ENCODE measurements at regions not wholly inside any gene's neighbourhood (a gene's known extent, or its start where the extent isn't known, plus 50 kb on each side); places are given as distances from the start of the nearest gene placed in this dataset.
"Not testable (repeated sequence)": the region's sequence is repeated elsewhere in the genome, so short reads cannot be mapped to it uniquely, and the experiment has no call there.

- DNase-seq: no peak
These were observed 717.1 kb downstream of the SEMA5A start for GRCh38 chr5:8828596-8829322.

- DNase-seq: no peak
These were observed 716.4 kb downstream of the SEMA5A start for GRCh38 chr5:8829323-8830029.

DNA sequence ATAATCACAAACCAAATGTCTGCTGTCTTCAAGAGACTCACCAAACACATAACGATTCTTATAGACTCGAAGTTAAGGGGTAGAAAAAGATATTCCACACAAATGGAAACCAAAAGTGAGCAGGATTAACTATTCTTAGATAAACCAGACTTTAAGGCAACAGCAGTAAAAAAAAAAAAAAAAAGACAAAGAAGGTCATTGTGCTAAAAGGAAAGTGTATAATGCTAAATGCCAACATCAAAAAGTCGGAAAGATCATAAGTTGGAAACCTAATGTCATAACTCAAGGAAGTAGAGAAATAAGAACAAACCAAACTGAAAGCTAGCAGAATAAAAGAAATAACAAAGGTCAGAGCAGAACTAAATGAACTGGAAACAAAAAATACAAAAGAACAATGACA, 714.6 kb downstream of the SEMA5A start:
- no peak for DNase-seq

- no peak for DNase-seq
These were observed 714.0 kb downstream of the SEMA5A start for GRCh38 chr5:8831854-8832253.

DNA sequence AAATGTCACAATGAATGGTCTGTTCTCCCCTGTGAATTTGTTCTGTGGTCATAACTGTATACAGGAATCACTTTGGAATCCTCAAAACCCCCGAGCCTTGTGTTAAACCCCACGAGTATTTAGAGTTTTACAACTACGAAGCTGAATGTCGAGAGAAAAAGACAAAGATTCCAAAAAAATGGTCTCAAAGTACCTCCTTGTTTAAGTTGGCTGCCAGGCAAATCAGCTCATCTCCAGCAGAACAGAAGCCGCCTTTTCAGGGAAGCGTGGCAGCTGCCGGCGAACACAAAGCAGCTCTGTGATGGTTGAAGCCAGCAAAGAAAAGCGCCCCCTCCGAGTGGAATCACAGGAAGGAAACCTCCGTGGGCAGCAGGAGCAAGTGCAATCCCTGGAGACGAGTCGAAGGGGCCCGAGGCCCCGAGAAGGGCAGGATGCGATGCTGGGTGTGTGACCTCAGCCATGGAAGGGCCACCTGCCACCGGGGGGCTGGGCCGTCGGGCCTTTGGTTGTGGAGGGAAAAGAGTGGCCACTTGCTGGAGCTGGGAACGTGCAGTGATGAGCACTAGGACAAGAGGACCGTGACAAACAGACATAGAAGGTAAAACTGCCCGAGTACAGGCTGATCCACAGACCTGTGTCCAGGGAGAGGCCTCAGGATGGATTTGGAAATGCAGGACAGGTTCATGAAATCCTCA, 706.4 kb downstream of the SEMA5A start:
- peak; percentile 55 to 85 for DNase-seq

DNA sequence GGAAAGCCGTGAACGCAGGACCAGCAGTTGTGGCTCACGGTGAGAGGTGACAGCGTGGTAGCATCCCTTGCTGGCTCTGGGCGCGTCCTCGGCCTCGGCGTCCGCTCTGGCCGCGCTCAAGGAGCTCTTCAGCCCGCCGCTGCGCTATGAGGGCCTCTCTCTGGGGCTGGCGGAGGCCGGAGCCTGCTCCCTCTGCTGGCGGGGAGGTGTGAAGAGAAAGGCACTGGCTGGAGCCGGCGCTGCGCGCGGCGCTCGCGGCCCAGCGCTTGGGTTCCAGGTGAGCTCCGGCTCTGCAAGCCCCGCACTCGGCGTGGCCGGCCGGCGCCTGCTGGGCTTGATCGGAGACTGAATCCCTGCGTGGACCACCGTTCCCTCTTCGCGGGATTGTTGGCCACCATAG, 705.6 kb downstream of the SEMA5A start:
- DNase-seq: no peak

GRCh38 chr5:8840746-8841145, 705.1 kb downstream of the SEMA5A start:
- DNase-seq: not testable (repeated sequence)

DNA sequence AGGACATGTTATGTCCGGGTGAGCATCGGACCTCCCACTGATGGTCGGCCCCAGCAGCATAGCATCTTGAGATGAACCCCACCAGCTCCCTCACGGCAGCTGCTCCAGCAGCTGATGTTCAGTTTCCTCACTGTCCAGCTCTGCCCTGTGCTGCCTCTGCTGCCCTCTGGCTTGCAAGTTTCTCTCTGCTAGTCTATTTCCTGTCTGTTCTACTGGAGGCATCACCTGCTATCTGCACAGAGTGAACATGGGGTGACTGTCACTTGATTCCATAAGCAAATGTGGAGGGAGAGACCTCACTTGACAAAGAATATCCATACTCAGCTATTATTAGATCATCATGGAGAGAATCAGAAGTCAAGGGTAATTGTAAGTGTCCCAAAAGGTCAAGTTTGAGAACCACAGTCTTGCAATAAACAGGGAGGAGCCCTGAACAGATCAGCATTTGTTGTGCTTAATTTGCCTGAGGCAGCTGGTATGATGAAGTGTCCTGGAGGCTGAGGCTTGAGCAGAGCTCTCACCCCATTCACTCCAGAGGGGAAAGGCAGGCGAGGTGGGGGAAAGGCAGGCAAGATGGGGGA, 702.8 kb downstream of the SEMA5A start:
- DNase-seq: peak; percentile 44 to 67

DNA sequence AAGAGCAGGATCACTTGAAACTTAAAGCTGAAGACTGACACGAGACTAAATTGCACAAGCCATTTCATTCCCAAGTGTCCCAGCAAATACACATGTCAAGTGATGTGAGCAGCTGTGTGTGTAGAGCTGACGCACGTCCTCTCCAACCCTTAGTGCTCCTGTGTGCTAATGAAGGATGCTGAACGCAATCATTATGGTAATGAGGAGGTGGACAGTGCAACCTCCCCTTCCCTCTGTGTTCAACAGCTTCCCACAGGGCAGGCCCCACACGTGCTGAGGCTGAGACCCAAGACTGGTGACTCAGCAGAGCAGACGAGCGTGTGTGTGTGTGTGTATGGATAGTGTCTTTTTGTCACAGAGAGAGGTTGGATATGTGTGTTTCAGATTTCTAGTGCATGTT, 702.1 kb downstream of the SEMA5A start:
- DNase-seq: no peak

- DNase-seq: no peak
These were observed 701.7 kb downstream of the SEMA5A start for GRCh38 chr5:8844206-8844605.

- DNase-seq: no peak
These were observed 701.0 kb downstream of the SEMA5A start for GRCh38 chr5:8844847-8845246.

DNA sequence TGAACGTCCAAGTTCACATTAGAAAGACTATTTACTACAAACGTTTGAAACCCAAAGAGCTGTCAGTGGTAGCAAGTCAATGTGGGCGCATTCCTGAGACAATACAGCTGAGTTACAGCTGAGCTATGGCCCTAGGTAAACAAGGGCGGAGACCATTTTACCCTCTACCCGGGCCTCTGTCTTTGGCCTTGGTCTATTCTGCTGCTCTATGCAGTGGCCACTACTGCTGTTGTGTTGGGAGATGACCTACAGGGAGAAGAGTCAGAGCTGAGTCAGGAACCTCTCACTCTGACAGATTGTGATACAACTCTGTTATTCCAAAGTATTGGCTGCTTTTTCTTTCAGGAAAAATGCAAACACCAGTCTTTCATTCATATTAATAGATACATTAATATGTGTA, 700.6 kb downstream of the SEMA5A start:
- no peak for DNase-seq

DNA sequence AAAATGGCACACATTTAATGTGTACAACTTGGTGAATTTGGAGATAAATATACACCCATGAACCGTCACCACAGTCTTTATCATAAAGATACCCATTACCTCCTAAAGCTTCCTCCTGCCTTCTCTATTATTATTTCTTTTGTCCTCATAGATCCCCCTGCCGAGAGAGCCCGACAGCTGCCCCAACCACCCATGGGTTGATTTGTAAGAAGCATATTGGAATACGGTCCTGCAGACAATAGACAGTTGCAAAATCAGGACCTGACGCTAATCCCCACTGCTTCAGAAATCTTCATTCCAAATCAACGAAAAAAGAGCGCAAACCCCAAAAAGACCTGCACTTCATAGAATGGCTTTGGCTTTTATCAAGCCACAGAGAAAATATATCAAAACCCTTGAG, 697.5 kb downstream of the SEMA5A start:
- no peak for DNase-seq

DNA sequence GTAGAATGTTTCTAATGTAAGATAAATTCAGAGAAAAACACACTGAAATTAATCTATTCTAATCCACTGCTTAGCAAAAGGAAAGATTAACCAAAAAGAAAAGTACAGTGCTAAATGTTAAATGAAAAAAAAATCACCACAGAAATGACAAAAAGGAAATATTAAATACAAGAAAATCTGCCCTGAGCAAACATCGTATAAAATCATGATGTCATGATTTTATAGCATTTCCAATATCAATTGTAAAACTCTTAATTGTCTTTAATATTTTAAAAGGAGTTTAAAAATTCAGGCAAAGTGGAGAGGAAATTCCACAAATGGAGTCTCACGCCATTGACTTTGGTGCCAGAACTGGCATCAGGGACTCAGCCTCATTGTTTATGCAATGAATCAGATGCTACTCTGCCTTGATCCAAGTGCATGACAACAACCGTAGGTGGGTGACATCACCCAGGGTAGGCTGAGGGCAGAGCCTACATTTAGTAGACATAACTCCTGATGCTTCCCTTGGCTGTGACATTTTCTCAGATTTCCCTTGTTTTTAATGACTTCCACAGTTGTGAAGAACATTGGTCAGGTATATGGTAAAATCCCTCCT, 696.8 kb downstream of the SEMA5A start:
- DNase-seq: no peak

DNA sequence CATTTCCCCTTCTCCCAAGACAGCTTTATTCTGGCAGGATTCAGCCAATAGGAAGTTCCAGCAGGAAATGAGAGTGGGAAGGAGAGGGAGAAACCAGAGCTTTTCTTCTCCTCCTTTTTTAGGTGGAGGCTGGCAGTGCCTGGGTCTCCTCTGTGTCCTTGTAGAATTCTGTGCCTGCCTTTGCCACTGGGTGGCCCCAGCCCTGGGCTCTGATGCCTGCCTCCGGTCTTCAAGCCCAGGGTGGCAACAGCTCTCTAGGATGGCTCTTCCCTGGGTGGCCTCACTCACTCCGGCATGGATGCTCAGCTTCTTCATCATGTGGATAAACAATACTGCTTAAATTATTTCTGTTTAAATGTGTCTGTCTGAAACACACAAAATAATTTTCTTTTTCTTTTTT, 694.8 kb downstream of the SEMA5A start:
- peak in 1 of 2 experiments; percentile 23 for DNase-seq

DNA sequence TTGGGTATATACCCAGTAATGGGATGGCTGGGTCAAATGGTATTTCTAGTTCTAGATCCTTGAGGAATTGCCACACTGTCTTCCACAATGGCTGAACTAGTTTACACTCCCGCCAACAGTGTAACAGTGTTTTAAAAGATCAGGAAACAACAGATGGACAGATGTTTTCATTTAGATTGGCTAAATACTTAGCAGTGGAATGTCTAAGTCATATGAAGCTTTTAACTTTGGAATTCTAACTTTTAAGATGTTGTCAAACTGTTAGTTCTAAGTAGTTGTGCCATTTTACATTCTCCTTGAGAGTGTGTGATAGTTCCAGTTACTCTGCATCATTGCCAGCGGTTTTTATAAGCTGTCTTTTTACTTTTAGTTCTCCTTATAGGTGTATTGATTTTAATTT, 688.8 kb downstream of the SEMA5A start:
- DNase-seq: no peak

- DNase-seq: peak; percentile 92 to 96
These were observed 684.1 kb downstream of the SEMA5A start for GRCh38 chr5:8861764-8862163.

- peak in 1 of 2 experiments; percentile 19 for DNase-seq
These were observed 681.8 kb downstream of the SEMA5A start for GRCh38 chr5:8864053-8864452.

GRCh38 chr5:8865266-8865665, 680.6 kb downstream of the SEMA5A start:
- no peak for DNase-seq

DNA sequence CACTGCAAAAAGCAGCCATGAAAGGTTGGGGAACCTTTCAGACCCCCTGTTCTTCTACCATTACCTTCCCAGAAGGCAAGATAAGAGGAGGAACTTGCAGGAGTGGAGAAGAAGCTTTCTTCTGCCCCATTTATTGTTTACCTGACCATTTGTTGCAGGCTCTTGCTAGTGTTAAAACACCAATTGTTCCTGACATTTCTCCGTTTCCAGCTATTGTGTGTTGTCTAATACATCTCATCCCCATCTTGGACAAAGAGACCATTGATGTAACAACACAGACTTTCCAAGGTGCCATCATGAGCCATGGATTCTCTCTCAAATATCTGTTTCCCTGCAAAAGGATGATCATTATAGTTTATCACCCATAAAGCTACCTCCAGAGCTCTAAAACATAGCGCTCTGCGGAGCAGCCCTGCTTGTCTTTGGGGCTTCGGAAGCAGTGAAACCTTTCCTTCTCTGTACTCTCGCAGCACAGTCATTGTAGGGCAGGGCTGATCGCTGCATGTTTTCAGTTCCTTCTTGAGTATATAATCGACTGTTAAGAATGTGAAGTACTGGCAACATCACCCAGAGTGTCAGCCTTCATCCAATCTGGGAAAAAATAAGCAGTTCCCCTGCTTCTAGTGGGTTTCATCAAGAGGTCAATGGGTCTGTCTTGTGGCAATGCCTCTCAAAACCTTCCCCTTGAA, 680.0 kb downstream of the SEMA5A start:
- no peak for DNase-seq

GRCh38 chr5:8868283-8868682, 677.6 kb downstream of the SEMA5A start:
- no peak for DNase-seq

DNA sequence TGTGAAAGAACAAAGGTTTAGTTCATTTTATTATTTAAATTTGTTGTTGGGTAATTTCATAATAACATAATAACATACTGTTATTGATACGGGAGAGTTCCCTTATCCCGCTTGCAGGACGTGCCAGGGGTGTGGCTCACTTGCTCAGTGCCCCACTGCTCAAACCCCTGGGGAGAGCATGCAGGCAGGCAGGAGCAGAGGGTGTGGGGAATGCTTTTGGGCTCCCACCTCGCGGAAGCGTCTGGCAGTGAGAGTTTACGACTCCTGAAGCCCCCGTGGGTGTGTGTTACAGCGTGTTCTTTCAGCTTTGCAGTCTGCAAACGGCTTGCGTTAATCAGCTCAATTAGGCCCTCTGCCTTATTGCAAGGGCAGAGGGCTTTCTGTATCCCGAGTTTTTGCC, 675.9 kb downstream of the SEMA5A start:
- DNase-seq: peak; percentile 53 to 77
